Uterus (tissue), 2 donors: ENCODE measurements at regions not wholly inside any gene's neighbourhood (a gene's known extent, or its start where the extent isn't known, plus 50 kb on each side); places are given as distances from the start of the nearest gene placed in this dataset.

Source experiments
- CTCF ChIP-seq, 4 experiments: fragments of 200-600 bp in 2 of 4; fragments of 450-650 bp in 2 of 4; sonication (generic) in 2 of 4; IDR thresholded peaks; one replicate each; pipeline ENCODE4 v1.5.1; 2016 to 2019; ENCODE audit warnings: antibody characterized with exemption in 4 of 4, mild to moderate bottlenecking in 2 of 4, moderate library complexity in 1 of 4
- POLR2A ChIP-seq, 2 donors: fragments of 450-650 bp; IDR thresholded peaks; one replicate each; pipeline ENCODE4 v1.6.1; 2016; ENCODE audit warnings: antibody characterized with exemption in 2 of 2, mild to moderate bottlenecking in 1 of 2, moderate library complexity in 1 of 2

DNA sequence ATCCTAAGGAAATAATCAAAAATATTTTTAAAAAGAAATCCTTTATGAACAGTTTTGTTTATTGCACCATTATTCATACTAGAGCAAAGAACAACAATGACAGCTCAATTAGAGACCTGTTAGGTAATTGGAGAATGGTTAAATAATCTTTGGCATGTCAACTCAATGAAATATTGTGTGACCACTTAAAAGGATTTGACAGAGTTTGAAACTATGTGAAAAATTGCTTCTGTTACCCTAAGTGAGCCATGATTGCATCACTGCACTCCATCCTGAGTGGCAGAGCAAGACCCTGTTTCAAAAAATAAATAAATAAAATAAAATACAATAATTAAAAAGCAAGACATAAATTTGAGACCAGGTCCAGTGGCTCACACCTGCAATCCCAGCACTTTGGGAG, 66.1 kb upstream of the ATP8B1 start:
- TF ChIP-seq CTCF (IDR thresholded peaks at IDR 0.05) (no peak), POLR2A (IDR thresholded peaks at IDR 0.05) (no peak)
